Ovary (tissue), 7 donors: ENCODE measurements at regions not wholly inside any gene's neighbourhood (a gene's known extent, or its start where the extent isn't known, plus 50 kb on each side); places are given as distances from the start of the nearest gene placed in this dataset.

Experiments
- DNase-seq, 5 donors: peaks; one replicate each; pipeline ENCODE4 v3.0.0-alpha.2; 2019 to 2020
- H3K27ac ChIP-seq, 2 donors: fragments of 200-600 bp; one replicate each; pipeline versions ENCODE4 v1.5.1 to v1.8.0; 2019 to 2022
- H3K27me3 ChIP-seq: fragments of 200-600 bp; one replicate; pipeline ENCODE4 v1.8.0; 2022
- H3K36me3 ChIP-seq: fragments of 200-600 bp; sonication (generic); one replicate; pipeline ENCODE4 v1.5.1; 2019
- H3K4me1 ChIP-seq: one replicate; pipeline ENCODE4 v1.8.1; 2013; ENCODE audit warnings: mild to moderate bottlenecking, moderate library complexity; ENCODE audit not compliant: insufficient read depth
- H3K4me3 ChIP-seq: fragments of 200-600 bp; sonication (generic); one replicate; pipeline ENCODE4 v1.5.1; 2017
- H3K9me3 ChIP-seq, 2 donors: fragments of 200-600 bp in 1 of 2; sonication (generic) in 1 of 2; one replicate each; pipeline versions ENCODE4 v1.5.1 to v1.8.1; 2013 to 2019; ENCODE audit warnings: mild to moderate bottlenecking in 1 of 2, moderate library complexity in 1 of 2
- EP300 ChIP-seq: sonication (generic); formaldehyde crosslinking; IDR thresholded peaks from one replicate; pipeline ENCODE4 v1.6.1; 2017; ENCODE audit warnings: antibody characterized with exemption
- POLR2A ChIP-seq: fragments of 450-650 bp; IDR thresholded peaks from one replicate; pipeline ENCODE4 v1.6.1; 2017; ENCODE audit warnings: antibody characterized with exemption, mild to moderate bottlenecking, moderate library complexity
- WGBS, 3 donors: extraction: QIAGEN DNeasy Blood & Tissue Kit in 1 of 3; methylation state at CpG; one replicate each; pipeline versions ENCODE4 v1.1.5 to v1.1.7; 2013 to 2017; 5-methylcytosine and 5-hydroxymethylcytosine counted together
- intact Hi-C, 4 donors: fragments of 100-400 bp; cut with DNase I; formaldehyde crosslinking; loops; one replicate each; pipeline versions ENCODE4 v1.11.0 to v1.15.1; 2022 to 2023
- TF ChIP-seq, protein P1 (sequence below), 3 donors: fragments of 450-650 bp in 2 of 3; fragments of 200-600 bp in 1 of 3; IDR thresholded peaks; one replicate each; pipeline versions ENCODE4 v1.5.1 to v1.8.0; 2016 to 2022; ENCODE audit warnings: antibody characterized with exemption in 3 of 3, mild to moderate bottlenecking in 1 of 3
- donor health status: DM: no; HTN: no; CAD: no; lungs with moderate emphysema.
- donor health status: DM: no; HTN: no; CAD: no.
- donor health status: Bipolar disorder and iron deficiency.
- donor health status: DM: no; HTN: no; CAD: no.
- donor health status: DM: yes; HTN: yes; CAD: no.

DNA sequence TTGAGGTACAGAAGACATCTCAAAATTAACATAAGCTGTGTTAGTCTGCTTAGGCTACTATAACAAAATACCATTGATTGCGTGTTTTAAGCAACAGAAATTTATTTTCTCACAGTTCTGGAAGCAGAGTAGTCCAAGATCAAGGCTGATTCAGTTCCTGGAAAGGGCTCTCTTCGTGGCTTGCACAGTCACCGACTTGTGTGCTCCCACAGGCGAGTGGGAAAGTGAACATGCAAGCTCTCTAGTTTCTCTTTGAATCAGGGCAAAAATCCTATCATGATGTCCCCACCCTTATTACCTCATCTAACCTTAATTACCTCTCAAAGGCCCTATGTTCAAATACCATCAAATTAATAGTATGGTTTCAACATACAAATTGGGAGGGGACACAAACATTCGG, 505.9 kb downstream of the ZIC1 start:
- Histone ChIP-seq H3K27ac (no peak overlapping the region), H3K4me1 (no peaks in the 10 kb centered on the region), H3K36me3 (no peaks in the 10 kb centered on the region), H3K27me3 (no peaks in the 10 kb centered on the region), H3K9me3 (no peaks in the 10 kb centered on the region), H3K4me3 (no peak overlapping the region)
- intact Hi-C loops: no loop called here
- no peak for DNase-seq
- TF ChIP-seq, protein P1, sequence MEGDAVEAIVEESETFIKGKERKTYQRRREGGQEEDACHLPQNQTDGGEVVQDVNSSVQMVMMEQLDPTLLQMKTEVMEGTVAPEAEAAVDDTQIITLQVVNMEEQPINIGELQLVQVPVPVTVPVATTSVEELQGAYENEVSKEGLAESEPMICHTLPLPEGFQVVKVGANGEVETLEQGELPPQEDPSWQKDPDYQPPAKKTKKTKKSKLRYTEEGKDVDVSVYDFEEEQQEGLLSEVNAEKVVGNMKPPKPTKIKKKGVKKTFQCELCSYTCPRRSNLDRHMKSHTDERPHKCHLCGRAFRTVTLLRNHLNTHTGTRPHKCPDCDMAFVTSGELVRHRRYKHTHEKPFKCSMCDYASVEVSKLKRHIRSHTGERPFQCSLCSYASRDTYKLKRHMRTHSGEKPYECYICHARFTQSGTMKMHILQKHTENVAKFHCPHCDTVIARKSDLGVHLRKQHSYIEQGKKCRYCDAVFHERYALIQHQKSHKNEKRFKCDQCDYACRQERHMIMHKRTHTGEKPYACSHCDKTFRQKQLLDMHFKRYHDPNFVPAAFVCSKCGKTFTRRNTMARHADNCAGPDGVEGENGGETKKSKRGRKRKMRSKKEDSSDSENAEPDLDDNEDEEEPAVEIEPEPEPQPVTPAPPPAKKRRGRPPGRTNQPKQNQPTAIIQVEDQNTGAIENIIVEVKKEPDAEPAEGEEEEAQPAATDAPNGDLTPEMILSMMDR (IDR thresholded peaks at IDR 0.05): no peak
- no peak for TF ChIP-seq POLR2A
- 75 to 78% (median 78%) methylated on average over 5 of the region's 5 CpGs for WGBS, 3 donors

DNA sequence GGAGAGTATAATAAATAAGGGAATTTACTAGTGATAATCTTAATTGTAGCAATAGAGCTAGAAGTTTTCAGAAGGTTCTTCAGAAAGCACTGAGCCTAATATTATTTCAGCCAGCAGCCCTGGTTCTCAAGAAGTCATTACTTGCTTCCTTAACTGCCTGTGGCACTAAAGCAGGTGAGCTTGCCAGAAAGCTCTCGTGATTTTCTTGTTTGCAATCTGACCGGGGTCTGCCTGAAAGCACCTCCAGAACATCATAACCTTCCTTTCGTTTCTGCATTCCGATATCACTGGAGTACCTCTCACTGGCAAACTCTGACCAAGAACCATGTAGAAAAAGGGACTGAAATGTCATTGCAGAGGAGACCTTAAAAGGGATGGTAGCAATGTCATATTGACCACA, 510.3 kb downstream of the ZIC1 start:
- Histone ChIP-seq H3K27me3 (no peaks in the 10 kb centered on the region), H3K4me1 (no peaks in the 10 kb centered on the region), H3K27ac (no peak overlapping the region), H3K36me3 (no peaks in the 10 kb centered on the region), H3K9me3 (no peaks in the 10 kb centered on the region), H3K4me3 (no peak overlapping the region)
- DNase-seq: no peak
- intact Hi-C loops: no loop called here
- TF ChIP-seq EP300 (no peak), POLR2A (no peak)
- TF ChIP-seq, protein P1 (IDR thresholded peaks at IDR 0.05): no peak
- WGBS, 3 donors: 63 to 81% (median 63%) methylated on average over 4 of the region's 4 CpGs

DNA sequence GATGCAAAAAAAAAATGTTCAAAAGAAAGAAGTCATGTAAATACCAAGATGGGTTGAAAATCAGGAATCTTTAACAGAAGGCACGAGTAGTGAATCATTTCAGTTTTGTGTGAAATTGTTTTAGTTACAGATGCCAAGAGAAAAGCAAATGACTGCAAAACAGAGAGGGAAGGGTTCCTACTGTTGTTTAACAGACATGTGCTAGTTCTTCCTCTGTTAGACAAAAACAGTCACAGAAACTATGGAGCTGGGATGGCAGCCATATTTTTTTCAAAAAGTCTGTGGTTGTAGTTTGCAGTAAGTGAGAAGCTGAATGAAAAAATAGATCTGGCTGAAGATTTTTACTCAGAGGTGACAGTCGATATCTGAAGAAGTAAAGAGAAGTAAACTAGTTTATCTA, 511.9 kb downstream of the ZIC1 start:
- intact Hi-C loops: no loop called here
- Histone ChIP-seq H3K27me3 (no peaks in the 10 kb centered on the region), H3K36me3 (no peaks in the 10 kb centered on the region), H3K4me1 (no peaks in the 10 kb centered on the region), H3K4me3 (no peak overlapping the region), H3K9me3 (no peaks in the 10 kb centered on the region), H3K27ac (no peak overlapping the region)
- DNase-seq: no peak
- WGBS, 3 donors: 32 to 41% (median 36%) methylated on average over 2 of the region's 2 CpGs
- TF ChIP-seq POLR2A (no peak), EP300 (no peak)
- TF ChIP-seq, protein P1 (IDR thresholded peaks at IDR 0.05): no peak

DNA sequence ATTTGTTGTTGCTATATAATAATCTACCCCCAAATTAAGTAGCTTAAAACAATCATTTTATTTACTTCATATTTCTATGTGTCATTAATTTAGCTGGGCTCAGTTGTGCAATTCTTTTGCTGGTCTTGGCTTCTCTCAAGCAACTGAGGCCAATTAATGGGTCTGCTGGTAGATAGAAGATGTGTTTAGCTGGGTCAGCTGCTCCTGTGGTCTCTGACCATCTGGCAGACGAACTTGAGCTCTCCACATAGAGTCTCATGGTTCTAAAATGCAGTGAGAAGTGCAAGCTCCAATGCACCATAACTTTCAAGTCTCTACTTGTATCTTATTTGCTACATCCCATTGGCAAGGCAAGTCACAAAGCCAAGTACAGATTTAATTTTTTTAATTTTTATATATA, 515.6 kb downstream of the ZIC1 start:
- H3K27me3 ChIP-seq: no peaks in the 10 kb centered on the region
- no peak for TF ChIP-seq EP300
- TF ChIP-seq, protein P1 (IDR thresholded peaks at IDR 0.05): no peak
- no peak for TF ChIP-seq POLR2A
- no peaks in the 10 kb centered on the region for H3K9me3 ChIP-seq
- no peak overlapping the region for H3K27ac ChIP-seq
- WGBS, 3 donors: 51 to 77% (median 59%) methylated on average over 1 of the region's 1 CpG
- no peak for DNase-seq
- H3K4me1 ChIP-seq: no peaks in the 10 kb centered on the region
- H3K36me3 ChIP-seq: no peaks in the 10 kb centered on the region
- no peak overlapping the region for H3K4me3 ChIP-seq
- intact Hi-C loops: no loop called here

DNA sequence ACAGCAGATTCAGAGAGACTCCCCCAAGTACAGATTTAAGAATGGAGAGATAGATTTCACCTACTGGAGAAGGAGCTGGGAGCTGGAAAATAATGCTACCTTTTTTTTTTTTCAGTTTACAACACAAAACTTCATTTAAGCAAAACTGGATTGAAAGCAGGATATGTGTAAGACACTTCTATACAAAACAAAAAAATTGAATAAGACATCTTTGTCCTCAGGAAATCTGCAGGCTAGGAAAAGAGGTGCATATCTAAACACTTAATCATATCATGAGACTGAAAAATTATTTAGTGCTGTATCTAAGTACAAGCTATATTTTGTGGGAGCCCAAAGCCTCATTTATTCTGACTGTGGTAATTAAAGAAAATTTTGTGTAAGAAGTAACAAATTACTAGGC, 516.1 kb downstream of the ZIC1 start:
- Histone ChIP-seq H3K4me3 (no peak overlapping the region), H3K4me1 (no peaks in the 10 kb centered on the region), H3K9me3 (no peaks in the 10 kb centered on the region), H3K27ac (no peak overlapping the region), H3K27me3 (no peaks in the 10 kb centered on the region), H3K36me3 (no peaks in the 10 kb centered on the region)
- DNase-seq: no peak
- intact Hi-C loops: no loop called here
- TF ChIP-seq, protein P1 (IDR thresholded peaks at IDR 0.05): no peak
- TF ChIP-seq POLR2A (no peak), EP300 (no peak)
